GM18861 (cell line): ENCODE measurements at regions not wholly inside any gene's neighbourhood (a gene's known extent, or its start where the extent isn't known, plus 50 kb on each side); places are given as distances from the start of the nearest gene placed in this dataset.
"Not testable (repeated sequence)": the region's sequence is repeated elsewhere in the genome, so short reads cannot be mapped to it uniquely, and the experiment has no call there.

Experiments
- ATAC-seq: cut with Tn5 transposase; IDR thresholded peaks from one replicate; pipeline ENCODE4 v1.9.1; 2021; ENCODE audit not compliant: unreplicated experiment

DNA sequence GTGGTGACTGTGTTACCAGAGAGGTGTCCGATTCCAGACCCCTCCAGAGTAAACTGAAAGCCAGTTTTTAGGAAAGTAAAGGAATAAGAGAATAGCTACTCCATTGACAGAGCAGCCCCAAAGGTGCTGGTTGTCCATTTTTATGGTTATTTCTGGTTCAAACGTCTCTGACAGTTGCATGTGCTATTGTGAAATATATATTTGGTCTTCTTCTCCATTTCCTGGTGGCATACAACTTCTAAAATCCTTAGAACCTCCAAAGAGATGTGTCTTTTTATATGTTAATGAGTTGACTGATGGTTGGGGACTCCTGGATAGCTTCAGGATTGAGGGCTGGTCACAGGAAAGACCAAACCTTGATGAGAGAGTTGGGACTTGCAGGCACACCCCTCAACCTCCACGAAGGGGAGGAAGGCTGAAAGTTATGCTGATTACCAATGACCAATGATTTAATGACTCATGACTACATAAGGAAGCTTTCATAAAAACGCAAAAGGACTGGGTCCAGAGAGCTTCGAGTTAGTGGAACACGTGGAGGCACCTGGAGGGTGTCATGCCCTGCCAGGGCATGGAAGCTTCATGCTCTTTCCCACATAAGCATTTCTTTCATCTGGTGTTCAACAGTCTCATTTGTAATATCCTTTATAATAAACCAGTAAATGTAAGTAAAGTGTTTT lies 100.7 kb downstream of the SLC16A1 start:
- ATAC-seq, result no peak

- not testable (repeated sequence) for ATAC-seq
Observed at GRCh38 chr1:112854368-112854984, 101.5 kb downstream of the SLC16A1 start.

- ATAC-seq, result not testable (repeated sequence)
Observed at GRCh38 chr1:112853915-112854314, 102.1 kb downstream of the SLC16A1 start.

DNA sequence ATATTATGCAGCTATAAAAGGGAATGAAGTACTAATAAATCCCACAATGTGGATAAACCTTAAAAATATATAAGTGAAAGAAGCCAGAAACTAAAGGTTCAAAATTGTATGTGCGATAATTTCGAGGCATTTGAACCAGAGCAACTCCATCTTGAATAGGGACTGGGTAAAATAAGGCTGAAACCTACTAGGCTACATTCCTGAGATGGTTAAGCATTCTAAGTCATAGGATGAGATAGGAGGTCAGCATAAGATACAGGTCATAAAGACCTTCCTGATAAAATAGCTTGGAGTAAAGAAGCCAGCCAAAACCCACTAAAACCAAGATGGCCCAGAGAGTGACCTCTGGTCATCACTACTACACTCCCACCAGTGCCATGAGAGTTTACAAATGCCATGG lies 103.1 kb downstream of the SLC16A1 start:
- no peak for ATAC-seq

GRCh38 chr1:112852276-112852675 lies 103.7 kb downstream of the SLC16A1 start:
- ATAC-seq, result no peak

DNA sequence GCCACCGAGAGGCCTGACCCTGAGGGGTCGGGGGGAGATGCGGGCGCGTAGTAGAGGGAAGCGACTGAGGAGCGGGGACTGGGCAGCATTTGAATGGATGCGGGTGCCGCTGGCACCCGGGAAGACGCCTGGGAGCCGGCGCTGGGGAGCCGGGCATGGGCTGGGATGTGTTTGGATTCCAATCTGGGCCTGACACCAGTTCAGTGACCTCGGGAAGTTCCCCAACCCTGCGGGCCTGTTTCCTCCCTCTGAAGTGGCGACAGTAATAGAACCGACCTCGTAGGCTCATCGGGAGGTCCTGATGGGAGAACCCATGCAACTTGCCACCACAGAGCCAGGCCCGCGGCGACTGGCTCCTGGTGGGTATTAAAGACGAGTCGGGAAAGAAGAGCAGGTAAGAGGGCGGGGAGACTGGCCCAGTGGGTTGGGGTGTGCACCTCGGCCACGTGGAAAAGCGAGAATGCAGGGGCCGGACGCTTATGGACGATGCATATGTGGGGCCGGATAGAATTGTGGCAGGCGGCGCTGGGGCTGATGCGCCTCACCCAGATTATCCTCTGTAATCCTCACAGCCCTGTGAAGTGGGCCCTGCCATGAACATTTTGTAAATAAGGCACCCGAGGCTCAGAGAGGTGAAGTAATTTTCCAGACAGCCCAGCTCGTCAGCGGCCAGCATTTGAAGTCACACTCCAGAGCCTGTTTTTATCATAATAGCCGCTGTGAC lies 105.8 kb downstream of the SLC16A1 start:
- ATAC-seq, result no peak

GRCh38 chr1:112849425-112850033 lies 106.5 kb downstream of the SLC16A1 start:
- no peak for ATAC-seq

GRCh38 chr1:112841825-112842224 lies 114.2 kb downstream of the SLC16A1 start:
- ATAC-seq, result no peak

DNA sequence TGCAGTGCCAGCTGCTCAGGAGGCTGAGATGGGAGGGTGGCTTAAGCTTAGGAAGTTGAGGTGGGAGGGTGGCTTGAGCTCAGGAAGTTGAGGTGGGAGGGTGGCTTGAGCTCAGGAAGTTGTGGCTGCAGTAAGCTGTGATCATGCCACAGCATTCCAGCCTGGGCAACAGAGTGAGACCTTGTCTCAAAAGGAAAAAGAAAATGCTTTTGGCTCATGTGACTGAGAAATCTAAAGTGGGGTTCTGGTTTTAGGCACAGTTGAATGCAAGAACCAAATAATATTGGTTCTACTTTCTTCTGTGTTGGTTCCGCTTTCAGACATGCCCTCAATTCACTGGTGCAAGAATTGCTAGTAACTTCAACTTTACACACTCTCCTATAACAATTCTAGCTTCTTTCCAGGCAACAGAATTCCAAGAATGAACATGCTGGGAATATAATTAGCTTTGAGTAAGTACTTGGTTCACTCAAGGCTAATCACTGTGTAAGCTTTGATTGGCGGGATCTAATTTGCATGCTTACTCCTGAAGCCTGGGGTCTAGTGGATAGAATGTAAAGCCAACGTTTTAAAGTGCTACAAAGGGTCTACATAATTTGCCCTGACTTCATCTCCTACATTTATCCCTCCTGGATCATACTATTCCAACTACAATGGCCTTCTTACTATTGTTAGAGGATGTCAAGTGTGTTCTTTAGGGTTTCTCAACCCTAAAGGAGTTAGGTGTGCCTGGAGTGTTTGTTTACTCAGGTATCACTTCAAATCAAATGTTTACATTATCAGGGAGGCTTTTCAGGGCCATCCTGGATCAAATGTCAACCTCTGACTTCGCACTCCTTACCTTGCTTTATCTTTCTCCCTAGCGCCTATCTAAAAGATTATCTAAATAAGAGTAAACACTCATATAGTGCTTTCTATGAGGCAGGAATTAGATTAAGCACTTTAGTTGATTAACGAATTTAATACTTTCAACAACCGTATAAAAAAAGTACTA lies 115.1 kb downstream of the SLC16A1 start:
- ATAC-seq, result peak; percentile 70

GRCh38 chr1:112836642-112837041 lies 119.4 kb downstream of the SLC16A1 start:
- no peak for ATAC-seq

DNA sequence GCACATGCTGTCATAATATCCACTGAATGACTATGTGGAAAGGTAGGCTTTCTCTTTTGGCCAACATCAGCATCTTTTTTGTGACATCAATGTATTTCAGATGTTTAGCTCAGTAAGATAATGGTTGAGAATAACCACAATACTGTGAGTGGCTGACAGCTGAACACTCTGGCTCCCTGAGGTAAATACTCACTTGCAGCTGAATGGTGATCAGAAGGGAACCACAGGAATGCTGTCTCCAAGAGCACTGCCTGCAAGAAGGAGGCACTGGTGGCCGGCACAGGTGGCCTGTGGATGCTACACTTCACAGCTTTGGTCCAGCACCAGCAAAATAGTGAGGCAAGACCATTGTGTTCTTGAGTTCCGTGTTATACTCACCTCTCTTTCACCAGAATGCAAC lies 118.7 kb upstream of the PPM1J start:
- no peak for ATAC-seq

DNA sequence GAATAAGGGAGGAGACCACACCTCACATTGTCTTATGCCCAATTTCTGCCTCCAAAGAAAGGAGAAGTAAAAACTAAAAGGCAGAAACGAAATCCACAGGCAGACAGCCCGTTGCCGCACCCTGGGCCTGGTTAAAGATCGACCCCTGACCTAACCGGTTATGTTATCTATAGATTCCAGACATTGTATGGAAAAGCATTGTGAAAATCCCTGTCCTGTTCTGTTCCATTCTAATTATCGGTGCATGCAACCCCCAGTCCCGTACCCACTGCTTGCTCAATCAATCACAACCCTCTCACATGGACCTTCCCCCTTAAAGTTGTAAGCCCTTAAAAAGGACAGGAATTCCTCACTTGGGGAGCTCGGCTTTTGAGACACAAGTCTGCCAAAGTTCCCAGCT lies 117.1 kb upstream of the PPM1J start:
- ATAC-seq, result not testable (repeated sequence)

GRCh38 chr1:112829691-112830090 lies 114.6 kb upstream of the PPM1J start:
- not testable (repeated sequence) for ATAC-seq

GRCh38 chr1:112828716-112829115 lies 113.6 kb upstream of the PPM1J start:
- no peak for ATAC-seq

DNA sequence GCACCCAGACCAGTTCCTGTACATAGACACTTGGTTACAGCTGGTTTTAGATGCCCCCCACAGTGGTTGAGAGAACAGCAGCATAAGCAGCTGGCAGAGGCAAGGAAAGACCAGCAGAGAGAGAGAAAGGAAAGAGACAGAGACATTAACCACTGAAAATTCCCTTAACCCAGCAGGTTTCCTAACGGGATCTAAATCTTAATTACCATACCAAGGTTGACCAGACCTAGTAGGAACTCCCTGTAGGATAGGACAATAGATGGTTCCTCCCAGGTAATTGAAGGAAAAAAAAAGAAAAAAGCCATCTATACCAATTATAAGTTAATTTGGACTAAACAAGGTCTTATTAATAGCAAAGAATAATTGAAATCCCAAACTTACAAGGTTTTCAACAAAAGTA lies 112.3 kb upstream of the PPM1J start:
- ATAC-seq, result not testable (repeated sequence)

- ATAC-seq, result no peak
Observed at GRCh38 chr1:112826217-112826944, 111.2 kb upstream of the PPM1J start.

- ATAC-seq, result not testable (repeated sequence)
Observed at GRCh38 chr1:112825563-112826216, 110.6 kb upstream of the PPM1J start.

GRCh38 chr1:112825075-112825474 lies 109.9 kb upstream of the PPM1J start:
- not testable (repeated sequence) for ATAC-seq
